Central memory CD8-positive, alpha-beta T cell (primary cell): ENCODE measurements at regions not wholly inside any gene's neighbourhood (a gene's known extent, or its start where the extent isn't known, plus 50 kb on each side); places are given as distances from the start of the nearest gene placed in this dataset.

ENCODE experiments used
- ATAC-seq: fragments of 150-1000 bp; cut with Tn5 transposase; replicated peaks from 2 replicates; pipeline ENCODE4 v1.10.0; 2022; ENCODE audit warnings: mild to moderate bottlenecking, moderate FRiP score, moderate number of reproducible peaks; ENCODE audit not compliant: poor library complexity, severe bottlenecking; ENCODE audit errors: extremely low read depth
- DNase-seq, 2 donors: peaks; one replicate each; pipeline ENCODE4 v3.0.0; 2021; ENCODE audit warnings: low spot score in 2 of 2
- H3K27ac Mint-ChIP-seq: one replicate; pipeline ENCODE4 v1.8.0; 2022; ENCODE audit warnings: low read depth, mild to moderate bottlenecking, moderate library complexity, mixed read lengths
- H3K27me3 Mint-ChIP-seq: one replicate; pipeline ENCODE4 v1.8.0; 2022; ENCODE audit warnings: mixed read lengths
- H3K36me3 Mint-ChIP-seq: one replicate; pipeline ENCODE4 v1.8.0; 2022; ENCODE audit warnings: mild to moderate bottlenecking, moderate library complexity, mixed read lengths; ENCODE audit not compliant: insufficient read depth
- H3K4me1 Mint-ChIP-seq: one replicate; pipeline ENCODE4 v1.8.0; 2022; ENCODE audit warnings: mixed read lengths
- H3K4me3 Mint-ChIP-seq: one replicate; pipeline ENCODE4 v1.8.0; 2022; ENCODE audit warnings: mild to moderate bottlenecking, moderate library complexity, mixed read lengths
- H3K9me3 Mint-ChIP-seq: one replicate; pipeline ENCODE4 v1.8.0; 2022; ENCODE audit warnings: mixed read lengths

- Mint-ChIP-seq H3K27me3 (no peaks in the 10 kb centered on the region), H3K4me1 (no peaks in the 10 kb centered on the region), H3K9me3 (peaks cover 6% of the 10 kb centered on the region), H3K4me3 (no peak overlapping the region), H3K36me3 (no peaks in the 10 kb centered on the region), H3K27ac (no peak overlapping the region)
- ATAC-seq (no peak), DNase-seq (no peak)
Measured at GRCh38 chr4:79241846-79242245, 84.0 kb downstream of the NAA11 start.

- no peak for DNase-seq
- H3K4me1 Mint-ChIP-seq = no peaks in the 10 kb centered on the region
- ATAC-seq = no peak
Measured at GRCh38 chr4:79237851-79238250, 88.0 kb downstream of the NAA11 start.

DNA sequence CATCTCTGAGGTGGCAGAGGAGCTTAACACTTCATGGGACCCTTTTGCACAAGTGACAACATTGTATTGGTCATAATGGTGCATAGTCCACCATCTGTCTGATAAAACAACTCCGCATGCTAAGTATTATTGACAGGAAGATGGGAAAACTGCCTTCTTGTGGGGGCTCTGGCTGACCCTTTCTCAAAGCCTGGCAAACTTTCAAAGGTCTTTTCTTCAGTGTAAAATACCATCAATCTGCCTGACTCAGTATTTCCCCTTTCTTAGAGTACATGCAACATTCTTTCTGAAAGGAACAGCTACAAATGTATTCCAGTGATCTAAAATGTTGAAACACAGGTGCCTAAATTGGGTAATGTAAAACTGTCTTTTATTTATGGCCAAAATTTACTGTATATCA lies 89.1 kb downstream of the NAA11 start:
- Mint-ChIP-seq H3K36me3 (no peaks in the 10 kb centered on the region), H3K4me3 (no peak overlapping the region), H3K9me3 (no peaks in the 10 kb centered on the region), H3K27ac (no peak overlapping the region), H3K4me1 (no peaks in the 10 kb centered on the region), H3K27me3 (no peaks in the 10 kb centered on the region)
- no peak for DNase-seq
- ATAC-seq = no peak

More at GRCh38 chr4:79237851-79238250, 88.0 kb downstream of the NAA11 start:
- no peaks in the 10 kb centered on the region for H3K27me3 Mint-ChIP-seq
- H3K9me3 Mint-ChIP-seq = no peaks in the 10 kb centered on the region
- no peak overlapping the region for H3K4me3 Mint-ChIP-seq
- no peak overlapping the region for H3K27ac Mint-ChIP-seq
- H3K36me3 Mint-ChIP-seq = no peaks in the 10 kb centered on the region

DNA sequence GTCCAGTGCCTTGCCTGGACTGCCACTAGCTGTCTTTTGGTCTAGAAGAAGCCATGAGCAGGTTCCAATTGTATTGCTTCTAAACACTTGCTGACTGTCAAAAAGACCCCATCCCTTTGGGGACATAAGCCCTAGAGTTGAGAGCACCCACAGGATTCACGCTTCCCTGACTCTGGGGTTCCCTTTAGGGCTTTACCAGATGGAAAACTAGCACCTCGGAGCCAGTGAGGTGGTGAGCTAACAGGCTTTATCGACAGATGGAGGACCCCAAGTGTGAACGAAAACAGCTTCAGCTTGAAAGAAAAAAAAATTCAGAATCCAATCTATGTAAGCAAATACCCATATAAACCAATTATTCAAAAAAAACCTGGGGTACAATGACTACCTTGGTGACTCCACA lies 90.8 kb downstream of the NAA11 start:
- no peaks in the 10 kb centered on the region for H3K27me3 Mint-ChIP-seq
- no peak overlapping the region for H3K27ac Mint-ChIP-seq
- no peaks in the 10 kb centered on the region for H3K36me3 Mint-ChIP-seq
- no peak for ATAC-seq
- no peak for DNase-seq
- no peak overlapping the region for H3K4me3 Mint-ChIP-seq
- H3K9me3 Mint-ChIP-seq = no peaks in the 10 kb centered on the region
- no peaks in the 10 kb centered on the region for H3K4me1 Mint-ChIP-seq

DNA sequence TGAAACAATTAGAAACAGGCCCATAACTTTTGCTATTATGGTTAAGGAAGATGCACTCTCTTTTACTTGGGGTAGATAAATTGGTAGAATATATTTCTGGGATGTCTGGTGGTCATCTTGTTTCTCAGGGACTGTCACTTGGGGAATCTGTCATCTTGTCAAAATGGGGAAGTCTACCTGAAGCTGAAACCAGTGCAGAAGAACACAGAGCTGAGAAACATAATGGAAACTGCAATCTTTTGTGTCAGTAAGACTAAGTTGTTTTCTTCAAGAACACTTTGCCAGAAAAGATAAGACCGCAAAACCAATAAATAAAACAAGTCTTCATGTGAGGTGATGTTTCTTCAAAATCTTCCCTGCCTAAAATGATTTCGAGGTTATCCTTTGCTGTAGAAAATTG lies 92.0 kb downstream of the NAA11 start:
- no peaks in the 10 kb centered on the region for H3K9me3 Mint-ChIP-seq
- H3K27me3 Mint-ChIP-seq = no peaks in the 10 kb centered on the region
- no peak overlapping the region for H3K27ac Mint-ChIP-seq
- ATAC-seq = no peak
- H3K4me1 Mint-ChIP-seq = no peaks in the 10 kb centered on the region
- no peak for DNase-seq
- no peaks in the 10 kb centered on the region for H3K36me3 Mint-ChIP-seq
- no peak overlapping the region for H3K4me3 Mint-ChIP-seq

DNA sequence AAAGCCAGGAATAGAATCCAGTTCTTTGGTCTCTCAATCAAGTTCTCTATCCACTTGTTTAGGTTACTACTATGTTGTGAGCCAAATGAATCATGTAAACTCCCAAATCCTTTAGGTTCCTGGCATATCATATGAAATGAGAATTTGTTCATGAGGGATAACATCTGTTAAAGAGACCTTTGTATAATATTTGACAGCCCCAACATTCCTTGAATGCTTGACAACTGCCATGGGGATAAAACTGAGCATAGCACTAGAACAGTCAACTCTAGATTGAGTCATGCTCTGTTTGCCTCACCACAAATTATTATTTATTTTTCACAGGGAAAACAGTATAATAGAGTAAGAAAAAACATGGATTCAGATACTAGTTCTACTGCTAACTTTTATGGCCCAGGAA lies 93.3 kb downstream of the NAA11 start:
- Mint-ChIP-seq H3K4me1 (no peaks in the 10 kb centered on the region), H3K9me3 (no peaks in the 10 kb centered on the region), H3K27ac (no peak overlapping the region), H3K4me3 (no peak overlapping the region), H3K27me3 (no peaks in the 10 kb centered on the region), H3K36me3 (no peaks in the 10 kb centered on the region)
- ATAC-seq (no peak), DNase-seq (no peak)

DNA sequence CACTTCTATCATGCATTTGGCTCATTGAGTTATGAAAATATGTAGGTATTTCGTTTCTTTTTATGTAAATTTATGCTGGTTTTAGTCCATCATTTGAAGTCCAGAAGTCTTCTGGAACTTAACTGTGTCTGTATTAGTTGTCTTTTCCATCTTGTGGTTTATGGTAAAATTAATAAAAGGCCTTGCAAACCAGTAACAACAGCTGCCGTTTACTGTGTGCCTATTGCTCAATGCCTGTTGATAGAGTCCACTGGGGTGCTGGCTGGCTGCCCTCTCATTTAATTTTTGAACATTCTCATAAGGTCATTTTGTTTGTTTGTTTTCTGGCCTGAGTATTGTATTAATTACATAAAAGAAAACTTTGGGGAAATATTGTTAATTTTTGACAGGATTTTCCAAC lies 98.0 kb downstream of the NAA11 start:
- Mint-ChIP-seq H3K36me3 (no peaks in the 10 kb centered on the region), H3K9me3 (no peaks in the 10 kb centered on the region), H3K4me3 (no peak overlapping the region), H3K27me3 (no peaks in the 10 kb centered on the region), H3K27ac (no peak overlapping the region), H3K4me1 (no peaks in the 10 kb centered on the region)
- DNase-seq (no peak), ATAC-seq (no peak)

DNA sequence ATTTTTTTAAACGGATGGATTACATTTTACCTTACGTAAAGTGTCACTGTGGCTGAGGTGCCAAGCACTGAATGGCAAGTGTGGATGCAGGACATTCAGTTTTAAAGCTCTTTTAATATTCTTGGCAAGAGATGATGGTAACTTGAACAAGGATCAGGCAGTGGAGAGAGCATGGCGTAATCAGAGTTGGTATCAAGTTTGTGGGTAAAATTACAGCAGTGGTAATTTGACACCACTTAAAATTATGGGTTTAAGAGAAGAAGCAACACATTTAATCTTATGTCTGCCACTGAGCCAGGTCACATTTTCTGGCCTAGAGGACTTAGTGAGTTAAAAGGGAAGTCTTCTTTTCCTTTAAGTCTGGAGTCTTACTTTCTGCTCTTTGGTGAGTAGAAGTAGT lies 100.5 kb downstream of the NAA11 start:
- Mint-ChIP-seq H3K9me3 (no peaks in the 10 kb centered on the region), H3K4me3 (no peak overlapping the region), H3K36me3 (no peaks in the 10 kb centered on the region), H3K27me3 (no peaks in the 10 kb centered on the region), H3K27ac (no peak overlapping the region), H3K4me1 (no peaks in the 10 kb centered on the region)
- DNase-seq (no peak), ATAC-seq (no peak)

DNA sequence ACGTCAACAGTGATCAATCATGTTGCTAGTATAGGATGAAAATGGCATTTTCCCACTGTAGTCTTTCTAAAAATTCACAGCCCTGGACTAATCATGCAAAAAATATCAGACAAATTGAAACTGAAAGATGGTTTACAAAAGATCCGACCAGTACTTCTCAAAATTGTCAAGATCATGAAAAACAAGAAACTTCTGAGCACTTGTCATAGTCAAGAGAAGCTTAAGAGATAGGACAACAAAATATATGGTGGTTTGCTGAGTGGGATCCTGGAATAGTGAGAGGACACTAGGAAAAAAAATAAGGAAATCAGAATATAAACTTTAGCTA lies 101.1 kb downstream of the NAA11 start:
- H3K36me3 Mint-ChIP-seq = no peaks in the 10 kb centered on the region
- H3K9me3 Mint-ChIP-seq = no peaks in the 10 kb centered on the region
- no peaks in the 10 kb centered on the region for H3K27me3 Mint-ChIP-seq
- no peak overlapping the region for H3K27ac Mint-ChIP-seq
- H3K4me3 Mint-ChIP-seq = no peak overlapping the region
- DNase-seq = no peak
- no peaks in the 10 kb centered on the region for H3K4me1 Mint-ChIP-seq
- no peak for ATAC-seq

DNA sequence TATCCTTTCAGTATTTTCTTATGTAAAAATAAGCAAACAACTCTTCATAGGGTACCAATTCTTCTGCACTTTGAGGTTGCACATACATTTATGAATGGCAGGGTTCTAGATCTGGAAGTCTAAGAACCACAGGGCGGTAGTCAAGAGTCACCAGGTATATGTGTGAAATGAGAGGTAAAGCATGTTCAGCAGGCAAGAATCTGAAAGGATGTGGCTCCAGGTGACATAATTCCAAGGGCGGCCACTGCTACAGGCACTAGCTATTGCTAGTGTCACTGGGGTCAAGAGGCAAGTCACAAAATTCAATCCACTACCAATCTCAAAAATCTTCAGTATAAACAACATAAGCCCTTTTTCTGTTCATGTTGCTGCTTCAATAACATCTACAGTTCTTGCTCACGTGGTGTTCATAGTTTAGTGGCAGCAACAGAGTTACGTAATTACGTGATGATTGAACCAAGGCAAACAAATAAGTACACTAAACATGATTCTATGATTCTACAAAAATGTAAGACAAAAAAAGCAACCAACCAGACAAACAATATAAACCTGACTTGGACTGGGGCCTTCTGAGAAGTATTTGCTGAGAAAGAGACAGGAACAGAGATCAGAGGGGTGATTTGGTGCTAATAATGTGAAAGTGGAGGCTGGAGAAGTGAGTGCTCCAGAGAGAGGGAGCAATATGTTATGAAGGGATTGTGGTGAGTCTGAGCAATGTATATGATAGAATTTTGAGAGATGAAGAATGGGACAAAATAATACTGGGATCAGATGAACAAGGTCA lies 101.7 kb downstream of the NAA11 start:
- DNase-seq (no peak), ATAC-seq (no peak)
- Mint-ChIP-seq H3K27me3 (no peaks in the 10 kb centered on the region), H3K27ac (no peak overlapping the region), H3K4me1 (no peaks in the 10 kb centered on the region), H3K9me3 (no peaks in the 10 kb centered on the region), H3K4me3 (no peak overlapping the region), H3K36me3 (no peaks in the 10 kb centered on the region)

DNA sequence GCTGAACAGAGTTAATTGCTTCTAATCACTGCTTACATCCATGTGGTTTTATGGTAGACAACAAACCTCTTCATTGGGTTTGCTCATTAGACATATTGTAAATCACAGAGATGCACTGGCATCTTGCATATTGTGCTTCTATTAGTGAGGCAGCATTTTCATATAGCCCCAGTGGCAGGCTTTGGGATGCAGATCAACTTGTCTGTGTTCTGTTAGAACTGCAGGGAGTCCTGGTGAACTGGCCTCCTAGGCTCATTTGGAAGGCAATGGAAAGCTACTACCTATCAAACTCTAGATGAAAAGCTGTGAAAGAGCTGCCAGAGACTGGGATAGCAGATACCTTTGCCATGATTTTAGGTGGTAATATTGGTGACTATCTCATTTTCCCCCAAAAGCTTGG lies 108.8 kb downstream of the NAA11 start:
- no peaks in the 10 kb centered on the region for H3K36me3 Mint-ChIP-seq
- no peaks in the 10 kb centered on the region for H3K4me1 Mint-ChIP-seq
- H3K9me3 Mint-ChIP-seq = no peaks in the 10 kb centered on the region
- no peak overlapping the region for H3K27ac Mint-ChIP-seq
- ATAC-seq (no peak), DNase-seq (no peak)
- no peaks in the 10 kb centered on the region for H3K27me3 Mint-ChIP-seq
- no peak overlapping the region for H3K4me3 Mint-ChIP-seq

GRCh38 chr4:79213702-79214101 lies 112.2 kb downstream of the NAA11 start:
- Mint-ChIP-seq H3K36me3 (no peaks in the 10 kb centered on the region), H3K9me3 (peaks cover 6% of the 10 kb centered on the region), H3K27ac (no peak overlapping the region), H3K4me1 (no peaks in the 10 kb centered on the region), H3K27me3 (no peaks in the 10 kb centered on the region), H3K4me3 (no peak overlapping the region)
- DNase-seq = no peak
- no peak for ATAC-seq

GRCh38 chr4:79213010-79213409 lies 112.9 kb downstream of the NAA11 start:
- no peak overlapping the region for H3K4me3 Mint-ChIP-seq
- no peaks in the 10 kb centered on the region for H3K4me1 Mint-ChIP-seq
- no peak for DNase-seq
- H3K36me3 Mint-ChIP-seq = no peaks in the 10 kb centered on the region
- no peak for ATAC-seq
- no peaks in the 10 kb centered on the region for H3K27me3 Mint-ChIP-seq
- H3K9me3 Mint-ChIP-seq = peaks cover 6% of the 10 kb centered on the region
- no peak overlapping the region for H3K27ac Mint-ChIP-seq

GRCh38 chr4:79212311-79212710 lies 113.5 kb downstream of the NAA11 start:
- no peak for DNase-seq
- no peaks in the 10 kb centered on the region for H3K27me3 Mint-ChIP-seq
- no peak for ATAC-seq
- no peaks in the 10 kb centered on the region for H3K36me3 Mint-ChIP-seq
- H3K9me3 Mint-ChIP-seq = peaks cover 6% of the 10 kb centered on the region
- no peak overlapping the region for H3K27ac Mint-ChIP-seq
- H3K4me3 Mint-ChIP-seq = no peak overlapping the region
- H3K4me1 Mint-ChIP-seq = no peaks in the 10 kb centered on the region
